Loucy (cell line): ENCODE measurements at regions not wholly inside any gene's neighbourhood (a gene's known extent, or its start where the extent isn't known, plus 50 kb on each side); places are given as distances from the start of the nearest gene placed in this dataset.

Experiments
- H2AFZ ChIP-seq: fragments of 200-600 bp; sonication (generic); 2 replicates; pipeline ENCODE4 v1.6.0; 2016; ENCODE audit warnings: antibody characterized with exemption, mild to moderate bottlenecking, low read length, moderate library complexity
- H3F3A ChIP-seq: fragments of 200-600 bp; 2 replicates; pipeline ENCODE4 v1.6.0; 2016; ENCODE audit warnings: antibody characterized with exemption, low read depth, mild to moderate bottlenecking
- H3K27me3 ChIP-seq: fragments of 200-600 bp; sonication (generic); 2 replicates; pipeline ENCODE4 v1.6.1; 2014; ENCODE audit warnings: low read length, mild to moderate bottlenecking; ENCODE audit not compliant: insufficient read depth, poor library complexity, severe bottlenecking
- H3K36me3 ChIP-seq: fragments of 200-600 bp; sonication (generic); 2 replicates; pipeline ENCODE4 v1.6.1; 2016; ENCODE audit warnings: low read length; ENCODE audit not compliant: insufficient read depth
- H3K4me1 ChIP-seq: fragments of 200-600 bp; sonication (generic); 2 replicates; pipeline ENCODE4 v1.5.1; 2014; ENCODE audit warnings: low read length, mild to moderate bottlenecking; ENCODE audit not compliant: insufficient read depth, poor library complexity, severe bottlenecking
- H3K4me2 ChIP-seq: fragments of 200-600 bp; sonication (generic); 2 replicates; pipeline ENCODE4 v1.6.0; 2014; ENCODE audit warnings: antibody characterized with exemption, low read length, low read depth, mild to moderate bottlenecking; ENCODE audit not compliant: poor library complexity, severe bottlenecking
- H3K4me3 ChIP-seq: fragments of 200-600 bp; sonication (generic); 2 replicates; pipeline ENCODE4 v1.5.1; 2014; ENCODE audit warnings: low read length, mild to moderate bottlenecking, mixed read lengths; ENCODE audit not compliant: poor library complexity, severe bottlenecking
- H3K79me2 ChIP-seq: fragments of 200-600 bp; sonication (generic); 2 replicates; pipeline ENCODE4 v1.6.1; 2014; ENCODE audit warnings: low read length; ENCODE audit not compliant: insufficient read depth
- H3K9ac ChIP-seq: fragments of 200-600 bp; sonication (generic); 2 replicates; pipeline ENCODE4 v1.6.0; 2014; ENCODE audit warnings: mild to moderate bottlenecking, low read depth, low read length, moderate library complexity; ENCODE audit not compliant: poor library complexity, severe bottlenecking
- H3K9me2 ChIP-seq: fragments of 200-600 bp; sonication (generic); replicated peaks from 2 replicates; pipeline ENCODE4 v1.6.1; 2016; ENCODE audit warnings: low read depth, low read length, mixed read lengths
- H3K9me3 ChIP-seq: fragments of 200-600 bp; sonication (generic); 2 replicates; pipeline ENCODE4 v1.6.1; 2014; ENCODE audit warnings: mild to moderate bottlenecking, antibody characterized with exemption, low read length, low read depth; ENCODE audit not compliant: insufficient read depth
- H4K20me1 ChIP-seq: fragments of 200-600 bp; sonication (generic); 2 replicates; pipeline ENCODE4 v1.6.0; 2014; ENCODE audit warnings: antibody characterized with exemption, low read length, mild to moderate bottlenecking; ENCODE audit not compliant: insufficient read depth, poor library complexity, severe bottlenecking
- EZH2phosphoT487 ChIP-seq: fragments of 200-600 bp; IDR thresholded peaks from 2 replicates; pipeline ENCODE4 v1.6.1; 2018; ENCODE audit warnings: antibody characterized with exemption, mild to moderate bottlenecking, moderate library complexity, borderline replicate concordance
- TF ChIP-seq, protein P1 (sequence below): fragments of 200-600 bp; sonication (generic); conservative IDR thresholded peaks from 2 replicates; pipeline ENCODE4 v1.5.1; 2014; ENCODE audit warnings: mild to moderate bottlenecking, antibody characterized with exemption, low read length

DNA sequence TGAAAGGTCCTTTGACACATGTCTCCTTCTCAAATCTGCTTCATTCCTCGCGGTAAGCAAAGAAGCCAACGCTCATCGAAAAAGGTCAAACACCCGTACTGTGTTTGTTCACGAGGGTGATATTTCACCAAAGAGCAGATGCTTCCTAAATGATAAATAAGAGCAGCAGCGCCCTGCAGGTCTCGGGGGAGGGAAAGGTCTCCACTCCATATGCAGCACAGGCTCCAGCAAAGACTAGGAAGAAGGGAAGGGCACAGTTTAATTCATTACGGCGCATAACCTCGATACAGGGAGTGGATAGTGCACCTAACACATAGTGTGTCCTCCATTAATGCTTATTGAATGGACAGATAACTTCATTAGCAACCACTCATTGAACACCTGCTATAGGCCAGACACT lies 593.3 kb downstream of the CDK5RAP2 start:
- no peak overlapping the region for H3K4me2 ChIP-seq
- no peaks in the 10 kb centered on the region for H4K20me1 ChIP-seq
- H3K4me1 ChIP-seq: no peaks in the 10 kb centered on the region
- H3K79me2 ChIP-seq: no peaks in the 10 kb centered on the region
- no peaks in the 10 kb centered on the region for H3K36me3 ChIP-seq
- H3K4me3 ChIP-seq: no peak overlapping the region
- no peaks in the 10 kb centered on the region for H3F3A ChIP-seq
- H3K9me2 ChIP-seq: no peaks in the 10 kb centered on the region
- no peaks in the 10 kb centered on the region for H3K9me3 ChIP-seq
- TF ChIP-seq EZH2phosphoT487: no peak
- TF ChIP-seq, protein P1, sequence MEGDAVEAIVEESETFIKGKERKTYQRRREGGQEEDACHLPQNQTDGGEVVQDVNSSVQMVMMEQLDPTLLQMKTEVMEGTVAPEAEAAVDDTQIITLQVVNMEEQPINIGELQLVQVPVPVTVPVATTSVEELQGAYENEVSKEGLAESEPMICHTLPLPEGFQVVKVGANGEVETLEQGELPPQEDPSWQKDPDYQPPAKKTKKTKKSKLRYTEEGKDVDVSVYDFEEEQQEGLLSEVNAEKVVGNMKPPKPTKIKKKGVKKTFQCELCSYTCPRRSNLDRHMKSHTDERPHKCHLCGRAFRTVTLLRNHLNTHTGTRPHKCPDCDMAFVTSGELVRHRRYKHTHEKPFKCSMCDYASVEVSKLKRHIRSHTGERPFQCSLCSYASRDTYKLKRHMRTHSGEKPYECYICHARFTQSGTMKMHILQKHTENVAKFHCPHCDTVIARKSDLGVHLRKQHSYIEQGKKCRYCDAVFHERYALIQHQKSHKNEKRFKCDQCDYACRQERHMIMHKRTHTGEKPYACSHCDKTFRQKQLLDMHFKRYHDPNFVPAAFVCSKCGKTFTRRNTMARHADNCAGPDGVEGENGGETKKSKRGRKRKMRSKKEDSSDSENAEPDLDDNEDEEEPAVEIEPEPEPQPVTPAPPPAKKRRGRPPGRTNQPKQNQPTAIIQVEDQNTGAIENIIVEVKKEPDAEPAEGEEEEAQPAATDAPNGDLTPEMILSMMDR: no peak
- H2AFZ ChIP-seq: no peak overlapping the region
- no peaks in the 10 kb centered on the region for H3K27me3 ChIP-seq
- no peak overlapping the region for H3K9ac ChIP-seq

DNA sequence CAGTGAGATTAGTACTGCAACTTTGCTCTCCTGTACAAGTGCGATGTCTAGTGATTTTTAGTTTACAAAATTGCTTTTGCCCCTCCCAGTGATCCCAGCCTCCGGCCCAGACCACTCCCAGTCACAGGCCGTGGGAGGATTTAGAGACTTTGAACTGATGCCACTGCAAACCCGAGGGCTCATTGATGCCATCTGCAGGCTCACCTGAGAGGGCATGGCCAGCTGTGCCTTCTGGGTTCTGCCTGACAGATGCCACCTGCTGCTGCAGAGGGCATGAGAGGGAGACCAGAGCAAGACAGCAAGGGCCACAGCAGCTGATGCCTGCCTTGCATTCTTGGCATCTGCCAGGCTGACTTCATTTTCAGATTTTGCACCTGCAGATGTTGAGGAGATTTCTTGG lies 593.8 kb downstream of the CDK5RAP2 start:
- H3K4me1 ChIP-seq: no peaks in the 10 kb centered on the region
- TF ChIP-seq, protein P1: peak; percentile 21; the same call in 1 of the 2 replicates
- no peak for TF ChIP-seq EZH2phosphoT487
- no peaks in the 10 kb centered on the region for H3K9me3 ChIP-seq
- no peaks in the 10 kb centered on the region for H3K9me2 ChIP-seq
- H3K4me2 ChIP-seq: no peak overlapping the region
- H3K27me3 ChIP-seq: no peaks in the 10 kb centered on the region
- H4K20me1 ChIP-seq: no peaks in the 10 kb centered on the region
- no peaks in the 10 kb centered on the region for H3K79me2 ChIP-seq
- H3F3A ChIP-seq: no peaks in the 10 kb centered on the region
- H3K36me3 ChIP-seq: no peaks in the 10 kb centered on the region
- H3K4me3 ChIP-seq: no peak overlapping the region
- no peak overlapping the region for H2AFZ ChIP-seq
- H3K9ac ChIP-seq: no peak overlapping the region

DNA sequence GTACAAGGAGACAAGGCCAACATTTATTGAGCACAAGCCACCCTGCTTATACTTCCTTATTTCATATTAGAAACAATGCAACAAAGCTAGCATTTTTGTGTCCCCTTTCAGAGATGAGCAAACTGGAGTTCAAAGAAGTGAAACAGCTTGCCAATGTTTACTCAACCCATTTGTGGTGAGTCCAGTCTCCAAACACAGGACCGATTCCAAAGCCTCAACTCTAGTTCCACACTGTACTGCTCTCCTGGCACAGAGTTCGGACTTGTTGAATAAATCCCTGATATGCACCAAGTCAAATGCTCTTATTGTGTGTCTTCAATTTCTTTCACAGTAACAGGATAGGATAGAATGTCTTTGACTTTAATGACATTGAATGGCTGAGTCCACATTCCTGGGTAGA lies 604.8 kb upstream of the BRINP1 start:
- TF ChIP-seq EZH2phosphoT487: no peak
- TF ChIP-seq, protein P1: no peak
- no peaks in the 10 kb centered on the region for H3K27me3 ChIP-seq
- H4K20me1 ChIP-seq: no peaks in the 10 kb centered on the region
- H3K79me2 ChIP-seq: no peaks in the 10 kb centered on the region
- no peaks in the 10 kb centered on the region for H3F3A ChIP-seq
- no peak overlapping the region for H2AFZ ChIP-seq
- no peaks in the 10 kb centered on the region for H3K4me1 ChIP-seq
- H3K9me2 ChIP-seq: no peaks in the 10 kb centered on the region
- no peaks in the 10 kb centered on the region for H3K9me3 ChIP-seq
- H3K9ac ChIP-seq: no peak overlapping the region
- no peaks in the 10 kb centered on the region for H3K36me3 ChIP-seq
- H3K4me2 ChIP-seq: no peak overlapping the region
- H3K4me3 ChIP-seq: no peak overlapping the region
